K562 (cell line): ENCODE measurements at regions not wholly inside any gene's neighbourhood (a gene's known extent, or its start where the extent isn't known, plus 50 kb on each side); places are given as distances from the start of the nearest gene placed in this dataset.
A peak's percentile ranks its signal among the peaks of the same experiment; 100 is the strongest.
"Not testable (repeated sequence)": the region's sequence is repeated elsewhere in the genome, so short reads cannot be mapped to it uniquely, and the experiment has no call there.

Source experiments
- ATAC-seq: fragments of 200-7000 bp; cut with Tn5 transposase; 3 replicates; pipeline ENCODE4 v1.9.1; 2020; ENCODE audit warnings: moderate library complexity
- BruUV-seq: library from RNA; stranded (reverse); fragments of 400-500 nt; replicated peaks from 2 replicates; lab custom pipeline; 2021; lab: Mats Ljungman, UMichigan
- CTCF ChIA-PET: fragments of 300-600 bp; formaldehyde crosslinking; extraction: SDS; loops from one replicate; lab custom pipeline; 2021; ENCODE audit warnings: low intra/inter-chr PET ratio; lab: Yijun Ruan, JAX
- POLR2A ChIA-PET: fragments of 300-600, 350-650 bp; sonication (Branson Sonifier 250); formaldehyde crosslinking; extraction: SDS; loops from one replicate; lab custom pipeline; 2021; ENCODE audit warnings: antibody characterized with exemption, inconsistent platforms; lab: Yijun Ruan, JAX
- DNase-seq, 4 experiments: peaks; one replicate each; pipeline versions ENCODE4 v3.0.0 to v3.0.0-alpha.2; 2011 to 2018; ENCODE audit warnings: low spot score in 3 of 4, mixed read lengths in 3 of 4; ENCODE audit errors: extremely low read depth in 1 of 4
- FAIRE-seq: peaks from 2 replicates; lab custom pipeline; 2011; peaks lifted over from hg19 to GRCh38; lab: Jason Lieb, UNC
- H2AFZ ChIP-seq: 2 replicates; pipeline ENCODE4 v1.6.0; 2011; ENCODE audit warnings: low read depth, low read length, control low read depth, inconsistent platforms
- H3K27ac ChIP-seq: fragments of 200-600 bp; 3 replicates; pipeline ENCODE4 v1.8.0; 2011; ENCODE audit warnings: low read depth, mild to moderate bottlenecking, control low read depth, inconsistent platforms, low read length, moderate library complexity, mixed read lengths; ENCODE audit errors: extremely low read depth
- H3K27me3 ChIP-seq, 2 experiments: fragments of 300-600 bp in 1 of 2; 2 replicates in 1 of 2; 3 replicates in 1 of 2; pipeline versions ENCODE4 v1.6.0 to v1.8.0; 2011; ENCODE audit warnings: inconsistent platforms in 2 of 2, low read length in 2 of 2, mild to moderate bottlenecking in 1 of 2, mixed read lengths in 1 of 2, moderate library complexity in 1 of 2; ENCODE audit not compliant: control insufficient read depth in 2 of 2, insufficient read depth in 2 of 2
- H3K36me3 ChIP-seq: fragments of 300-600 bp; 3 replicates; pipeline ENCODE4 v1.8.0; 2011; ENCODE audit warnings: mild to moderate bottlenecking, low read length, inconsistent platforms; ENCODE audit not compliant: control insufficient read depth, insufficient read depth
- H3K4me1 ChIP-seq, 2 experiments: fragments of 200-600 bp in 1 of 2; replicated peaks in 1 of 2; 2 replicates in 1 of 2; 3 replicates in 1 of 2; pipeline versions ENCODE4 v1.5.1 to v1.8.0; 2011; ENCODE audit warnings: inconsistent platforms in 2 of 2, low read length in 2 of 2, mild to moderate bottlenecking in 1 of 2, mixed read lengths in 1 of 2, moderate library complexity in 1 of 2; ENCODE audit not compliant: control insufficient read depth in 2 of 2, insufficient read depth in 2 of 2
- H3K4me2 ChIP-seq: 2 replicates; pipeline ENCODE4 v1.6.1; 2011; ENCODE audit warnings: low read length, control low read depth, inconsistent platforms, mixed read lengths; ENCODE audit not compliant: insufficient read depth
- H3K4me3 ChIP-seq: fragments of 200-600 bp; sonication (generic), shearing (Covaris generic); 2 replicates; pipeline ENCODE4 v1.5.1; 2016; ENCODE audit warnings: control low read depth, inconsistent platforms
- H3K79me2 ChIP-seq: fragments of 200-600 bp; 3 replicates; pipeline ENCODE4 v1.8.0; 2011; ENCODE audit warnings: low read length, inconsistent platforms; ENCODE audit not compliant: control insufficient read depth, insufficient read depth
- H3K9ac ChIP-seq, 2 experiments: 2 replicates each; pipeline versions ENCODE4 v1.6.0 to v1.6.1; 2011; ENCODE audit warnings: low read depth in 2 of 2, low read length in 2 of 2, control low read depth in 1 of 2, inconsistent platforms in 1 of 2, mild to moderate bottlenecking in 1 of 2, mixed read lengths in 1 of 2; ENCODE audit not compliant: insufficient read depth in 1 of 2
- H3K9me1 ChIP-seq: one replicate; pipeline ENCODE4 v1.6.0; 2011; ENCODE audit warnings: inconsistent platforms, mild to moderate bottlenecking, low read length, moderate library complexity; ENCODE audit not compliant: control insufficient read depth, insufficient read depth
- H3K9me3 ChIP-seq: replicated peaks from 2 replicates; pipeline ENCODE4 v1.5.1; 2011; ENCODE audit warnings: low read depth, low read length, inconsistent platforms; ENCODE audit not compliant: control insufficient read depth, insufficient read depth
- H4K20me1 ChIP-seq: replicated peaks from 2 replicates; pipeline ENCODE4 v1.6.1; 2011; ENCODE audit warnings: low read length, inconsistent platforms, mixed read lengths; ENCODE audit not compliant: control insufficient read depth, insufficient read depth
- ATF3 ChIP-seq, 2 experiments: fragments of 450-650 bp in 1 of 2; sonication (generic) in 1 of 2; formaldehyde crosslinking in 1 of 2; IDR thresholded peaks in 1 of 2; conservative IDR thresholded peaks in 1 of 2; 2 replicates each; pipeline versions ENCODE4 v1.6.1 to v1.8.1; 2016 to 2023; ENCODE audit warnings: mild to moderate bottlenecking in 2 of 2, moderate library complexity in 2 of 2, inconsistent platforms in 1 of 2, missing genetic modification reagents in 1 of 2
- C11orf30 ChIP-seq: fragments of 450-650 bp; IDR thresholded peaks from 2 replicates; pipeline ENCODE4 v1.6.1; 2016; ENCODE audit warnings: low read depth, mild to moderate bottlenecking
- CC2D1A ChIP-seq: fragments of 450-650 bp; IDR thresholded peaks from 2 replicates; pipeline ENCODE4 v1.6.1; 2017; ENCODE audit warnings: mild to moderate bottlenecking
- CEBPB ChIP-seq: fragments of 450-650 bp; IDR thresholded peaks from 2 replicates; pipeline ENCODE4 v1.6.1; 2016; ENCODE audit warnings: missing genetic modification characterization, missing compliant biosample characterization
- CEBPG ChIP-seq, 3 experiments: fragments of 200-800 bp in 1 of 3; sonication (Bioruptor generic) in 1 of 3; sonication (generic) in 1 of 3; formaldehyde crosslinking in 1 of 3; IDR thresholded peaks in 2 of 3; conservative IDR thresholded peaks in 1 of 3; 2 replicates each; pipeline versions ENCODE4 v1.6.1 to v1.8.0; 2016 to 2022; ENCODE audit warnings: missing compliant biosample characterization in 2 of 3, missing genetic modification characterization in 2 of 3, mild to moderate bottlenecking in 1 of 3, missing genetic modification reagents in 1 of 3
- CHD2 ChIP-seq: IDR thresholded peaks from 2 replicates; pipeline ENCODE4 v1.6.1; 2011; ENCODE audit warnings: low read depth, low read length
- FOSL1 ChIP-seq: fragments of 200-800 bp; sonication (Bioruptor generic); conservative IDR thresholded peaks from 2 replicates; pipeline ENCODE4 v1.6.1; 2016; ENCODE audit warnings: missing genetic modification characterization, missing compliant biosample characterization
- HNRNPK ChIP-seq: fragments of 200-400 bp; formaldehyde crosslinking; IDR thresholded peaks from one replicate; pipeline ENCODE4 v1.6.1; 2018; ENCODE audit warnings: mild to moderate bottlenecking, low read depth, low read length; ENCODE audit not compliant: poor library complexity, severe bottlenecking
- JUND ChIP-seq, 2 experiments: IDR thresholded peaks; 2 replicates in 1 of 2; 3 replicates in 1 of 2; pipeline ENCODE4 v1.6.1; 2011; ENCODE audit warnings: borderline replicate concordance in 2 of 2, low read depth in 2 of 2, low read length in 2 of 2, improper control_type of control experiment in 1 of 2, missing biosample characterization in 1 of 2, missing genetic modification characterization in 1 of 2, missing genetic modification reagents in 1 of 2
- NFE2 ChIP-seq: IDR thresholded peaks from 2 replicates; pipeline ENCODE4 v1.6.1; 2014; ENCODE audit warnings: antibody characterized with exemption, low read depth
- SMARCA4 ChIP-seq: fragments of 450-650 bp; IDR thresholded peaks from 2 replicates; pipeline ENCODE4 v1.6.1; 2016
- WGBS: fragments of 100-300 bp; shearing (Covaris generic); methylation state at CpG from one replicate; pipeline ENCODE4 v1.1.6; 2016; ENCODE audit warnings: low coverage, mixed read lengths; ENCODE audit not compliant: insufficient coverage; ENCODE audit errors: missing lambda C conversion rate; 5-methylcytosine and 5-hydroxymethylcytosine counted together
- in situ Hi-C: fragments of 300-500 bp; cut with MboI; formaldehyde crosslinking; loops from 4 replicates; pipeline ENCODE4 v1.15.0; 2018; ENCODE audit warnings: inconsistent platforms, mixed read lengths
- intact Hi-C: fragments of 100-400 bp; cut with micrococcal nuclease; formaldehyde crosslinking; loops from 2 replicates; pipeline ENCODE4 v1.14.2; 2022

GRCh38 chr6:100202417-100203194, 208.6 kb upstream of the MCHR2 start:
- Histone ChIP-seq H3K9me3 (no peaks in the 10 kb centered on the region), H3K9me1 (no peaks in the 10 kb centered on the region), H3K4me3 (no peak overlapping the region), H3K9ac (no peak overlapping the region), H3K36me3 (no peaks in the 10 kb centered on the region), H3K27me3 (no peaks in the 10 kb centered on the region), H2AFZ (peak overlapping the region; percentile 51; the same call in 1 of the 2 replicates), H3K27ac (no peak overlapping the region)
- FAIRE-seq = no peak
- CTCF ChIA-PET = no interaction called here
- no peak for DNase-seq
- in situ Hi-C loops = no loop called here
- no TSS peak for BruUV-seq
- TF ChIP-seq ATF3 (IDR thresholded peaks at IDR 0.05) = peak; percentile 30; the same call in 1 of the 2 replicates
- no peak for TF ChIP-seq ATF3 (CRISPR knock-in tag; conservative IDR thresholded peaks at IDR 0.05)
- TF ChIP-seq CEBPG (CRISPR knock-in tag; IDR thresholded peaks at IDR 0.05) = peak; percentile 53
- TF ChIP-seq CEBPG (tag; conservative IDR thresholded peaks at IDR 0.05 in 1 of 2, IDR thresholded peaks at IDR 0.05 in 1 of 2) = peak; percentile 58 to 69; a peak in 3 of 4 replicates
- 0 out of 2 replicates have a peak, but pooled peaks have one; percentile 14 for TF ChIP-seq SMARCA4
- peak; percentile 55 for TF ChIP-seq NFE2
- peak; percentile 72 for TF ChIP-seq FOSL1 (tag)
- TF ChIP-seq CC2D1A = no peak
- no peak for TF ChIP-seq HNRNPK
- TF ChIP-seq CHD2 = no peak
- 0 out of 2 replicates have a peak, but pooled peaks have one; percentile 7 for TF ChIP-seq C11orf30
- TF ChIP-seq JUND (IDR thresholded peaks at IDR 0.05; ENCODE audit: borderline replicate concordance, low read depth, low read length) = peak; percentile 53; the same call in 1 of the 2 replicates
- 0 out of 3 replicates have a peak, but pooled peaks have one; percentile 55 for TF ChIP-seq JUND (tag; IDR thresholded peaks at IDR 0.05; ENCODE audit: borderline replicate concordance, low read depth, low read length)
- peak; percentile 84 for TF ChIP-seq CEBPB
- TF ChIP-seq, all 486 proteins: peak for 8
- WGBS = 0% methylated on average over 1 of the region's 2 CpGs
- no peak overlapping the region for H3K4me2 ChIP-seq
- intact Hi-C loops = no loop called here
- H3K79me2 ChIP-seq = no peaks in the 10 kb centered on the region
- peak; percentile 46; the same call in 1 of the 3 replicates for ATAC-seq
- no peaks in the 10 kb centered on the region for H4K20me1 ChIP-seq
- POLR2A ChIA-PET = no interaction called here
- no peaks in the 10 kb centered on the region; a peak in 1 of 5 replicates for H3K4me1 ChIP-seq

- H3K27ac ChIP-seq, H3K79me2 ChIP-seq, H3K27me3 ChIP-seq, H3K9me3 ChIP-seq, DNase-seq, POLR2A ChIA-PET, in situ Hi-C loops, CTCF ChIA-PET, H3K4me2 ChIP-seq, H3K9ac ChIP-seq, H3K9me1 ChIP-seq, ATAC-seq, BruUV-seq, H3K4me1 ChIP-seq, H4K20me1 ChIP-seq, H3K36me3 ChIP-seq, H2AFZ ChIP-seq, H3K4me3 ChIP-seq, intact Hi-C loops, FAIRE-seq: not testable (repeated sequence)
- WGBS = 79% methylated on average over 13 of the region's 37 CpGs
Observed at GRCh38 chr6:100196214-100196982, 202.4 kb upstream of the MCHR2 start.
